ENCODE measurements at regions not wholly inside any gene's neighbourhood (a gene's known extent, or its start where the extent isn't known, plus 50 kb on each side); places are given as distances from the start of the nearest gene placed in this dataset.

DNA sequence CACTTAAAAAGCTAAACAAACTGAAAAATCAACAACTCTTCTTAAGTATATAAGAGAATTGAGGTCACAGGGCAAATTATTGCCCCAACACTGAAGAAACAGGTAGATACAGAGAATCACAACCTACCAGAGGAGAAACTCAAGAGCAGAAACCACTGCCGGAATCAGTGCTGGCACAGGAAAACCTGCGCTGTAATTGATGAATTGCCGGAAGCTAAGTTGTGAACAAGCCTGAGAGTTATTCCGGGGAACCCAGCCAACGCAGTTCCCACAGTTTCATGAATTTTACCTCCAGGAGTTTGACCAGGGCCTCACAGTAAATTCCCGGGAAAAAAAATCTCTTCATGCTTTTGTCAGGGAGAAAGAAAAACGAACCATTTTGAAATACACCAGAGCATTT, 657.1 kb upstream of the BRINP3 start:
- TF ChIP-seq CTCF (conservative IDR thresholded peaks at IDR 0.05 in 1 of 2, IDR thresholded peaks at IDR 0.05 in 1 of 2; ENCODE audit: extremely low read depth in 1 of 2, insufficient read depth in 1 of 2, low read depth in 1 of 2, low read length in 2 of 2) (no peak), EZH2 (IDR thresholded peaks at IDR 0.05; ENCODE audit: borderline replicate concordance, low read length) (no peak)

Data from mammary epithelial cell (primary cell).